Hindlimb muscle (tissue), 1 donor: ENCODE measurements at regions not wholly inside any gene's neighbourhood (a gene's known extent, or its start where the extent isn't known, plus 50 kb on each side); places are given as distances from the start of the nearest gene placed in this dataset.
"Not testable (repeated sequence)": the region's sequence is repeated elsewhere in the genome, so short reads cannot be mapped to it uniquely, and the experiment has no call there.

ENCODE experiments used
- DNase-seq: peaks from one replicate; pipeline ENCODE4 v3.0.0-alpha.2; 2013

GRCh38 chr4:45471335-45471734, 652.5 kb downstream of the GABRG1 start:
- no peak for DNase-seq

GRCh38 chr4:45467157-45467556, 656.7 kb downstream of the GABRG1 start:
- no peak for DNase-seq

- DNase-seq: not testable (repeated sequence)
These were observed 663.7 kb downstream of the GABRG1 start for GRCh38 chr4:45460157-45460556.

- DNase-seq: no peak
These were observed 668.6 kb downstream of the GABRG1 start for GRCh38 chr4:45455217-45455616.

GRCh38 chr4:45453258-45453853, 670.5 kb downstream of the GABRG1 start:
- DNase-seq: no peak

GRCh38 chr4:45442466-45442865, 681.4 kb downstream of the GABRG1 start:
- no peak for DNase-seq

- no peak for DNase-seq
These were observed 685.8 kb downstream of the GABRG1 start for GRCh38 chr4:45438047-45438446.

GRCh38 chr4:45437381-45437780, 686.5 kb downstream of the GABRG1 start:
- DNase-seq: no peak

- no peak for DNase-seq
These were observed 698.7 kb downstream of the GABRG1 start for GRCh38 chr4:45425135-45425534.

- no peak for DNase-seq
These were observed 697.5 kb upstream of the GNPDA2 start for GRCh38 chr4:45423896-45424295.

GRCh38 chr4:45420091-45420674, 693.8 kb upstream of the GNPDA2 start:
- not testable (repeated sequence) for DNase-seq

- peak; percentile 6 for DNase-seq
These were observed 684.4 kb upstream of the GNPDA2 start for GRCh38 chr4:45410701-45411210.

GRCh38 chr4:45409536-45409935, 683.2 kb upstream of the GNPDA2 start:
- no peak for DNase-seq

- DNase-seq: no peak
These were observed 682.6 kb upstream of the GNPDA2 start for GRCh38 chr4:45408996-45409395.

- DNase-seq: no peak
These were observed 672.8 kb upstream of the GNPDA2 start for GRCh38 chr4:45399116-45399515.

- no peak for DNase-seq
These were observed 659.0 kb upstream of the GNPDA2 start for GRCh38 chr4:45385306-45385705.

- no peak for DNase-seq
These were observed 644.1 kb upstream of the GNPDA2 start for GRCh38 chr4:45370408-45370807.

GRCh38 chr4:45368832-45369231, 642.5 kb upstream of the GNPDA2 start:
- no peak for DNase-seq

GRCh38 chr4:45363931-45364330, 637.6 kb upstream of the GNPDA2 start:
- DNase-seq: no peak

- no peak for DNase-seq
These were observed 632.5 kb upstream of the GNPDA2 start for GRCh38 chr4:45358573-45359506.

- no peak for DNase-seq
These were observed 626.8 kb upstream of the GNPDA2 start for GRCh38 chr4:45353161-45353560.

GRCh38 chr4:45350438-45350837, 624.1 kb upstream of the GNPDA2 start:
- DNase-seq: peak; percentile 40

- DNase-seq: no peak
These were observed 623.5 kb upstream of the GNPDA2 start for GRCh38 chr4:45349859-45350258.
